Adrenal gland (tissue), 5 donors: ENCODE measurements at regions not wholly inside any gene's neighbourhood (a gene's known extent, or its start where the extent isn't known, plus 50 kb on each side); places are given as distances from the start of the nearest gene placed in this dataset.

ENCODE experiments used
- POLR2A ChIP-seq, 2 donors: fragments of 450-650 bp; IDR thresholded peaks; one replicate each; pipeline ENCODE4 v1.6.1; 2017; ENCODE audit warnings: antibody characterized with exemption in 2 of 2, mild to moderate bottlenecking in 2 of 2, moderate library complexity in 1 of 2
- TF ChIP-seq, protein P1 (sequence below), 6 experiments: fragments of 450-650 bp in 4 of 6; fragments of 200-600 bp in 2 of 6; sonication (generic) in 1 of 6; IDR thresholded peaks; 1 replicate in 5 of 6; 2 replicates in 1 of 6; pipeline versions ENCODE4 v1.5.1 to v1.8.0; 2016 to 2021; ENCODE audit warnings: antibody characterized with exemption in 6 of 6, mild to moderate bottlenecking in 2 of 6, moderate library complexity in 1 of 6
- donor health status: DM: no; HTN: no; CAD: no.

DNA sequence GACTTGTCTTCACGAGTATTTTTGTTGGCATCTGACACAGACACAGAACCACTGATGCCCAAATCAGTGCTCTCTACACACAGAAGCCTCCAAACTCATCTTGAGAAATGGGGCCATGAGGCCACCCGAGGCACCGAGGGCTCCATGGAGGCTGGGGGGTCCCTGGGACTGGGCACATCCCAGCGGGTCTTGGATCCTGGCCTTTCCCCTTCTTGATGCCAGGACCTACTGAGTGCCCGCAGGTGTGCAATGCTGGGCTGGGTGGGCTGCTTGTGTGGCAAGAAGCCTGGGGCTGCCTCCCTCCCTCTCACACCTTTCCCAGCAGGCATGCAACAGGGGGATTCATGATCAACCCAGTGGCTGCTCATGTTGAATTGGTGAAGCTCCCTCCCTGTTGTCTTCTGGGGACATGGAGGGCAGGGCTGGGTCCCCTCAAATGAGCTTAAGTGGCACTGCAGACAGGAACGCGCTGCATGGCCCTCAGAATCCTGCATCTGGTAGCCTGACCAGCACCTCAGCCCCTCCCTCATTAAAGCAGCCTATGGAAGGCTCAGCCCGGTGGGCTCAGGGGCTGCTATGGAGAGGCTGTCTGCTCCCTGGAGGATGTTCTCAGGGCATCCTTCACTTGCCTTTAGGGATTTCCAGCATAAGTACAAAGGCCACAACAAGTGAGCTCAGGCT lies 63.7 kb upstream of the SIMC1 start:
- TF ChIP-seq, protein P1, sequence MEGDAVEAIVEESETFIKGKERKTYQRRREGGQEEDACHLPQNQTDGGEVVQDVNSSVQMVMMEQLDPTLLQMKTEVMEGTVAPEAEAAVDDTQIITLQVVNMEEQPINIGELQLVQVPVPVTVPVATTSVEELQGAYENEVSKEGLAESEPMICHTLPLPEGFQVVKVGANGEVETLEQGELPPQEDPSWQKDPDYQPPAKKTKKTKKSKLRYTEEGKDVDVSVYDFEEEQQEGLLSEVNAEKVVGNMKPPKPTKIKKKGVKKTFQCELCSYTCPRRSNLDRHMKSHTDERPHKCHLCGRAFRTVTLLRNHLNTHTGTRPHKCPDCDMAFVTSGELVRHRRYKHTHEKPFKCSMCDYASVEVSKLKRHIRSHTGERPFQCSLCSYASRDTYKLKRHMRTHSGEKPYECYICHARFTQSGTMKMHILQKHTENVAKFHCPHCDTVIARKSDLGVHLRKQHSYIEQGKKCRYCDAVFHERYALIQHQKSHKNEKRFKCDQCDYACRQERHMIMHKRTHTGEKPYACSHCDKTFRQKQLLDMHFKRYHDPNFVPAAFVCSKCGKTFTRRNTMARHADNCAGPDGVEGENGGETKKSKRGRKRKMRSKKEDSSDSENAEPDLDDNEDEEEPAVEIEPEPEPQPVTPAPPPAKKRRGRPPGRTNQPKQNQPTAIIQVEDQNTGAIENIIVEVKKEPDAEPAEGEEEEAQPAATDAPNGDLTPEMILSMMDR (IDR thresholded peaks at IDR 0.05) = no peak
- TF ChIP-seq POLR2A (IDR thresholded peaks at IDR 0.05) = no peak
